T-helper 2 cell (primary cell): ENCODE measurements at regions not wholly inside any gene's neighbourhood (a gene's known extent, or its start where the extent isn't known, plus 50 kb on each side); places are given as distances from the start of the nearest gene placed in this dataset.

Experiments
- DNase-seq, 5 experiments: peaks; one replicate each; pipeline versions ENCODE4 v3.0.0 to v3.0.0-alpha.2; 2012 to 2022

- no peak for DNase-seq
Observed at GRCh38 chr3:177822681-177823096, 625.4 kb upstream of the TBL1XR1 start.

GRCh38 chr3:177823701-177824189 is 626.5 kb upstream of the TBL1XR1 start:
- DNase-seq = no peak

- DNase-seq = no peak
Observed at GRCh38 chr3:177824190-177824786, 627.0 kb upstream of the TBL1XR1 start.

GRCh38 chr3:177824841-177825240 is 627.6 kb upstream of the TBL1XR1 start:
- no peak for DNase-seq

GRCh38 chr3:177826253-177826652 is 629.0 kb upstream of the TBL1XR1 start:
- DNase-seq = no peak

GRCh38 chr3:177827511-177828207 is 630.4 kb upstream of the TBL1XR1 start:
- no peak for DNase-seq

GRCh38 chr3:177828208-177828565 is 630.9 kb upstream of the TBL1XR1 start:
- DNase-seq = no peak

- DNase-seq = no peak
Observed at GRCh38 chr3:177830411-177830849, 633.1 kb upstream of the TBL1XR1 start.

- no peak for DNase-seq
Observed at GRCh38 chr3:177831361-177831760, 634.1 kb upstream of the TBL1XR1 start.

GRCh38 chr3:177832880-177833279 is 635.6 kb upstream of the TBL1XR1 start:
- no peak for DNase-seq

GRCh38 chr3:177833332-177833731 is 636.0 kb upstream of the TBL1XR1 start:
- no peak for DNase-seq

GRCh38 chr3:177835008-177835407 is 637.7 kb upstream of the TBL1XR1 start:
- DNase-seq = no peak

GRCh38 chr3:177835917-177836316 is 638.6 kb upstream of the TBL1XR1 start:
- DNase-seq = no peak

- DNase-seq = no peak
Observed at GRCh38 chr3:177836671-177837070, 639.4 kb upstream of the TBL1XR1 start.

- DNase-seq = no peak
Observed at GRCh38 chr3:177837951-177838655, 640.8 kb upstream of the TBL1XR1 start.

- no peak for DNase-seq
Observed at GRCh38 chr3:177838766-177839350, 641.6 kb upstream of the TBL1XR1 start.

- no peak for DNase-seq
Observed at GRCh38 chr3:177842302-177842701, 645.0 kb upstream of the TBL1XR1 start.

- DNase-seq = peak in 1 of 5 experiments; percentile 55
Observed at GRCh38 chr3:177842743-177843734, 645.8 kb upstream of the TBL1XR1 start.

GRCh38 chr3:177852001-177852807 is 654.9 kb upstream of the TBL1XR1 start:
- no peak for DNase-seq

- no peak for DNase-seq
Observed at GRCh38 chr3:177855021-177855420, 657.7 kb upstream of the TBL1XR1 start.

GRCh38 chr3:177860184-177860583 is 662.9 kb upstream of the TBL1XR1 start:
- DNase-seq = no peak
